GM19240 (cell line): ENCODE measurements at regions not wholly inside any gene's neighbourhood (a gene's known extent, or its start where the extent isn't known, plus 50 kb on each side); places are given as distances from the start of the nearest gene placed in this dataset.

ENCODE experiments used
- DNase-seq: peaks from one replicate; pipeline ENCODE4 v3.0.0; 2011; ENCODE audit warnings: low spot score; ENCODE audit not compliant: insufficient read length

- DNase-seq: no peak
Observed at GRCh38 chrX:20620306-20620705, 353.6 kb upstream of the RPS6KA3 start.

GRCh38 chrX:20609916-20610415, 343.3 kb upstream of the RPS6KA3 start:
- no peak for DNase-seq

- DNase-seq: no peak
Observed at GRCh38 chrX:20606831-20607230, 340.1 kb upstream of the RPS6KA3 start.

GRCh38 chrX:20596856-20597255, 330.1 kb upstream of the RPS6KA3 start:
- DNase-seq: no peak

- no peak for DNase-seq
Observed at GRCh38 chrX:20595928-20596575, 329.3 kb upstream of the RPS6KA3 start.

GRCh38 chrX:20594985-20595384, 328.3 kb upstream of the RPS6KA3 start:
- DNase-seq: no peak

- DNase-seq: no peak
Observed at GRCh38 chrX:20593836-20594235, 327.1 kb upstream of the RPS6KA3 start.

- DNase-seq: no peak
Observed at GRCh38 chrX:20593402-20593801, 326.7 kb upstream of the RPS6KA3 start.

GRCh38 chrX:20591246-20591645, 324.5 kb upstream of the RPS6KA3 start:
- DNase-seq: no peak

GRCh38 chrX:20585782-20586181, 319.1 kb upstream of the RPS6KA3 start:
- DNase-seq: no peak

- DNase-seq: no peak
Observed at GRCh38 chrX:20571611-20572010, 304.9 kb upstream of the RPS6KA3 start.

GRCh38 chrX:20567108-20567507, 300.4 kb upstream of the RPS6KA3 start:
- no peak for DNase-seq

- DNase-seq: no peak
Observed at GRCh38 chrX:20547611-20548051, 280.9 kb upstream of the RPS6KA3 start.

GRCh38 chrX:20545538-20545937, 278.8 kb upstream of the RPS6KA3 start:
- DNase-seq: no peak

- no peak for DNase-seq
Observed at GRCh38 chrX:20542072-20542471, 275.4 kb upstream of the RPS6KA3 start.

- no peak for DNase-seq
Observed at GRCh38 chrX:20538974-20539373, 272.3 kb upstream of the RPS6KA3 start.

GRCh38 chrX:20531667-20532066, 265.0 kb upstream of the RPS6KA3 start:
- no peak for DNase-seq

GRCh38 chrX:20530406-20530921, 263.8 kb upstream of the RPS6KA3 start:
- DNase-seq: no peak

GRCh38 chrX:20529711-20530110, 263.0 kb upstream of the RPS6KA3 start:
- no peak for DNase-seq

- no peak for DNase-seq
Observed at GRCh38 chrX:20529301-20529700, 262.6 kb upstream of the RPS6KA3 start.

- DNase-seq: no peak
Observed at GRCh38 chrX:20527558-20528011, 260.9 kb upstream of the RPS6KA3 start.

GRCh38 chrX:20527041-20527440, 260.3 kb upstream of the RPS6KA3 start:
- no peak for DNase-seq

- no peak for DNase-seq
Observed at GRCh38 chrX:20523626-20524312, 257.1 kb upstream of the RPS6KA3 start.
